ENCODE measurements at regions not wholly inside any gene's neighbourhood (a gene's known extent, or its start where the extent isn't known, plus 50 kb on each side); places are given as distances from the start of the nearest gene placed in this dataset.

DNA sequence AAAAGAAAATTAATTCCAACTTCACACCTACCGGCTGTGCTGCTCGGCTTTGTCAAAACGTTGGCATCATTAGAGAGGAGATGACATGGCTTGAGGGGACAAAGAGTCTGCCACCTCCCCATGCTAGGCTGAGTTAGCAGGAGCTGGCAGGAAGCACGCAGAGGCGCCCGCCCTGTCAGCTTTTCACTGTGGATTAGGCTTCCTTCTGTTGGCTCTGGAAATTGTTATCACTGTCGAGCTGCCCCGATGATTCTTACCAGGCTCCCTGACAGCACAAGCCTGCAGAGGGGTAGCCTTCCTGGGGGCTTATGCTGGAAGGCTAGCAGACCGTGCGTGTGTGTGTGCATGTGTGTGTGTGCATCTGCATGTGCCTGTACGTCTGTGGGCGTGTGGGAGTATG lies 490.9 kb upstream of the TBX3 start (continued):
- TF ChIP-seq, protein P1, sequence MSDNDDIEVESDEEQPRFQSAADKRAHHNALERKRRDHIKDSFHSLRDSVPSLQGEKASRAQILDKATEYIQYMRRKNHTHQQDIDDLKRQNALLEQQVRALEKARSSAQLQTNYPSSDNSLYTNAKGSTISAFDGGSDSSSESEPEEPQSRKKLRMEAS (IDR thresholded peaks at IDR 0.05; ENCODE audit: low read depth): no peak
- TF ChIP-seq, protein P2, sequence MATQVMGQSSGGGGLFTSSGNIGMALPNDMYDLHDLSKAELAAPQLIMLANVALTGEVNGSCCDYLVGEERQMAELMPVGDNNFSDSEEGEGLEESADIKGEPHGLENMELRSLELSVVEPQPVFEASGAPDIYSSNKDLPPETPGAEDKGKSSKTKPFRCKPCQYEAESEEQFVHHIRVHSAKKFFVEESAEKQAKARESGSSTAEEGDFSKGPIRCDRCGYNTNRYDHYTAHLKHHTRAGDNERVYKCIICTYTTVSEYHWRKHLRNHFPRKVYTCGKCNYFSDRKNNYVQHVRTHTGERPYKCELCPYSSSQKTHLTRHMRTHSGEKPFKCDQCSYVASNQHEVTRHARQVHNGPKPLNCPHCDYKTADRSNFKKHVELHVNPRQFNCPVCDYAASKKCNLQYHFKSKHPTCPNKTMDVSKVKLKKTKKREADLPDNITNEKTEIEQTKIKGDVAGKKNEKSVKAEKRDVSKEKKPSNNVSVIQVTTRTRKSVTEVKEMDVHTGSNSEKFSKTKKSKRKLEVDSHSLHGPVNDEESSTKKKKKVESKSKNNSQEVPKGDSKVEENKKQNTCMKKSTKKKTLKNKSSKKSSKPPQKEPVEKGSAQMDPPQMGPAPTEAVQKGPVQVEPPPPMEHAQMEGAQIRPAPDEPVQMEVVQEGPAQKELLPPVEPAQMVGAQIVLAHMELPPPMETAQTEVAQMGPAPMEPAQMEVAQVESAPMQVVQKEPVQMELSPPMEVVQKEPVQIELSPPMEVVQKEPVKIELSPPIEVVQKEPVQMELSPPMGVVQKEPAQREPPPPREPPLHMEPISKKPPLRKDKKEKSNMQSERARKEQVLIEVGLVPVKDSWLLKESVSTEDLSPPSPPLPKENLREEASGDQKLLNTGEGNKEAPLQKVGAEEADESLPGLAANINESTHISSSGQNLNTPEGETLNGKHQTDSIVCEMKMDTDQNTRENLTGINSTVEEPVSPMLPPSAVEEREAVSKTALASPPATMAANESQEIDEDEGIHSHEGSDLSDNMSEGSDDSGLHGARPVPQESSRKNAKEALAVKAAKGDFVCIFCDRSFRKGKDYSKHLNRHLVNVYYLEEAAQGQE (IDR thresholded peaks at IDR 0.05; ENCODE audit: low read depth, low read length): no peak
- TF ChIP-seq GABPA (IDR thresholded peaks at IDR 0.05; ENCODE audit: low read depth) (no peak), POLR2AphosphoS5 (IDR thresholded peaks at IDR 0.05; ENCODE audit: low read depth, low read length) (peak; percentile 42; the same call in 1 of the 2 replicates), GATA2 (CRISPR knock-in tag; IDR thresholded peaks at IDR 0.05) (peak; percentile 96), RAD21 (IDR thresholded peaks at IDR 0.05; ENCODE audit: low read length) (peak; percentile 53), NFIC (IDR thresholded peaks at IDR 0.05; ENCODE audit: borderline replicate concordance) (no peak), JUND (IDR thresholded peaks at IDR 0.05) (no peak), TEAD4 (IDR thresholded peaks at IDR 0.05; ENCODE audit: borderline replicate concordance, insufficient read depth) (no peak)

DNA sequence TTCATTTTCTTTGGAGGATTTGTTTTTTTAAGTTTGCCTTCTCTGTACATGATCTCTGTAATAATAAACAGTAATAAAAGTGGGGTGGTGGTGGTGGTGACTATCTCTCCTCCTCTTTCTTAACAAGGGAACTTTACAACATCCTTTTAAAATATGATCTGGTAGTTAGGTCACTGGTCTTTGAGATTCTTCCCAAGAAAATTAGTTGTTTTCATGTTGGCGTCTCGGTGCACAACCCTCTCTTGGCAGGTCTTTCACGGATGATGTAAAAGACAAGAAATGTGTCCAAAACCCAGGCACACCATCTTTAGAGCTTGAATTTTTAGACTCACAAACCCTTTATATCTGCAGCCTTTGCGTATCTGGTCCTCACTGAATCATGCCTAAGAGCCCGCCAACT lies 488.5 kb upstream of the TBX3 start:
- Histone ChIP-seq H3K9me3 (no peaks in the 10 kb centered on the region), H3K4me2 (no peak overlapping the region), H3K79me2 (ENCODE audit: insufficient read depth) (no peaks in the 10 kb centered on the region), H2AFZ (ENCODE audit: low read depth) (no peak overlapping the region), H3K27ac (ENCODE audit: low read depth in 2 of 2, low read length in 1 of 2) (peak overlapping the region in 1 of 2 experiments; percentile 22; a peak in 2 of 4 replicates), H3K4me3 (ENCODE audit: low read depth in 2 of 2, low read length in 1 of 2) (no peak overlapping the region), H3K27me3 (ENCODE audit: insufficient read depth) (no peaks in the 10 kb centered on the region), H4K20me1 (ENCODE audit: insufficient read depth) (no peaks in the 10 kb centered on the region), H3K4me1 (ENCODE audit: control insufficient read depth in 1 of 2, insufficient read depth in 2 of 2, low read depth in 1 of 2, low read length in 1 of 2) (peaks cover 0 to 22% of the 10 kb centered on the region in 2 experiments; a peak in 2 of 4 replicates), H3K36me3 (replicated peaks in 1 of 2; ENCODE audit: control insufficient read depth in 1 of 2, insufficient read depth in 2 of 2, low read length in 1 of 2) (no peaks in the 10 kb centered on the region), H3K9ac (no peak overlapping the region), H3F3A (replicated peaks; ENCODE audit: insufficient read depth) (no peaks in the 10 kb centered on the region), H3K9me2 (no peaks in the 10 kb centered on the region)
- POLR2A ChIA-PET: interaction anchor here (1.3 kb wide), 1 partner anchor 488 kb away, joined by 5 read pairs; the partner anchor contains the start of gene TBX3
- TF ChIP-seq MXI1 (IDR thresholded peaks at IDR 0.05; ENCODE audit: low read depth, low read length): no peak
- TF ChIP-seq MEF2A (IDR thresholded peaks at IDR 0.05; ENCODE audit: borderline replicate concordance, low read depth): no peak
- no peak for TF ChIP-seq TEAD4 (IDR thresholded peaks at IDR 0.05; ENCODE audit: borderline replicate concordance, insufficient read depth)
- TF ChIP-seq, protein P3, sequence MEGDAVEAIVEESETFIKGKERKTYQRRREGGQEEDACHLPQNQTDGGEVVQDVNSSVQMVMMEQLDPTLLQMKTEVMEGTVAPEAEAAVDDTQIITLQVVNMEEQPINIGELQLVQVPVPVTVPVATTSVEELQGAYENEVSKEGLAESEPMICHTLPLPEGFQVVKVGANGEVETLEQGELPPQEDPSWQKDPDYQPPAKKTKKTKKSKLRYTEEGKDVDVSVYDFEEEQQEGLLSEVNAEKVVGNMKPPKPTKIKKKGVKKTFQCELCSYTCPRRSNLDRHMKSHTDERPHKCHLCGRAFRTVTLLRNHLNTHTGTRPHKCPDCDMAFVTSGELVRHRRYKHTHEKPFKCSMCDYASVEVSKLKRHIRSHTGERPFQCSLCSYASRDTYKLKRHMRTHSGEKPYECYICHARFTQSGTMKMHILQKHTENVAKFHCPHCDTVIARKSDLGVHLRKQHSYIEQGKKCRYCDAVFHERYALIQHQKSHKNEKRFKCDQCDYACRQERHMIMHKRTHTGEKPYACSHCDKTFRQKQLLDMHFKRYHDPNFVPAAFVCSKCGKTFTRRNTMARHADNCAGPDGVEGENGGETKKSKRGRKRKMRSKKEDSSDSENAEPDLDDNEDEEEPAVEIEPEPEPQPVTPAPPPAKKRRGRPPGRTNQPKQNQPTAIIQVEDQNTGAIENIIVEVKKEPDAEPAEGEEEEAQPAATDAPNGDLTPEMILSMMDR (IDR thresholded peaks at IDR 0.05): no peak
- TF ChIP-seq RAD21 (IDR thresholded peaks at IDR 0.05; ENCODE audit: low read length): no peak
- TF ChIP-seq RXRA (IDR thresholded peaks at IDR 0.05; ENCODE audit: borderline replicate concordance, low read depth): no peak
- TF ChIP-seq FOSL2 (IDR thresholded peaks at IDR 0.05; ENCODE audit: borderline replicate concordance, low read depth): no peak
- TF ChIP-seq, protein P4, sequence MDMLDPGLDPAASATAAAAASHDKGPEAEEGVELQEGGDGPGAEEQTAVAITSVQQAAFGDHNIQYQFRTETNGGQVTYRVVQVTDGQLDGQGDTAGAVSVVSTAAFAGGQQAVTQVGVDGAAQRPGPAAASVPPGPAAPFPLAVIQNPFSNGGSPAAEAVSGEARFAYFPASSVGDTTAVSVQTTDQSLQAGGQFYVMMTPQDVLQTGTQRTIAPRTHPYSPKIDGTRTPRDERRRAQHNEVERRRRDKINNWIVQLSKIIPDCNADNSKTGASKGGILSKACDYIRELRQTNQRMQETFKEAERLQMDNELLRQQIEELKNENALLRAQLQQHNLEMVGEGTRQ (IDR thresholded peaks at IDR 0.05; ENCODE audit: borderline replicate concordance, low read depth, low read length): no peak
- no peak for DNase-seq
- WGBS (ENCODE audit: low lambda C conversion rate): 84% methylated on average over 5 of the region's 5 CpGs
- CTCF ChIA-PET: interaction anchor here (1.2 kb wide), 1 partner anchor 488 kb away, joined by 5 read pairs; the partner anchor contains the start of gene TBX3

All from SK-N-SH (cell line).